Calu3 (cell line): ENCODE measurements at regions not wholly inside any gene's neighbourhood (a gene's known extent, or its start where the extent isn't known, plus 50 kb on each side); places are given as distances from the start of the nearest gene placed in this dataset.

Source experiments
- BruUV-seq: library from RNA; stranded (reverse); fragments of 400-500 nt; replicated peaks from 2 replicates; lab custom pipeline; 2021; lab: Mats Ljungman, UMichigan
- CTCF ChIA-PET: fragments of 300-600 bp; sonication (Branson Sonifier 250); formaldehyde crosslinking; loops from one replicate; lab custom pipeline; 2022; ENCODE audit warnings: antibody characterized with exemption; lab: Charles Lee
- DNase-seq: peaks from one replicate; pipeline ENCODE4 v3.0.0; 2022
- H3K27ac Mint-ChIP-seq: one replicate; pipeline ENCODE4 v1.8.0; 2022; ENCODE audit warnings: mixed read lengths; ENCODE audit not compliant: unreplicated experiment
- H3K27me3 Mint-ChIP-seq: one replicate; pipeline ENCODE4 v1.8.0; 2022; ENCODE audit warnings: mixed read lengths; ENCODE audit not compliant: unreplicated experiment
- H3K36me3 Mint-ChIP-seq: one replicate; pipeline ENCODE4 v1.8.0; 2022; ENCODE audit warnings: mild to moderate bottlenecking, moderate library complexity, mixed read lengths; ENCODE audit not compliant: insufficient read depth, unreplicated experiment
- H3K4me1 Mint-ChIP-seq: one replicate; pipeline ENCODE4 v1.8.0; 2022; ENCODE audit warnings: mild to moderate bottlenecking, low read depth, mixed read lengths; ENCODE audit not compliant: unreplicated experiment
- H3K4me3 Mint-ChIP-seq: one replicate; pipeline ENCODE4 v1.8.0; 2022; ENCODE audit warnings: mild to moderate bottlenecking, low read depth, moderate library complexity, mixed read lengths; ENCODE audit not compliant: unreplicated experiment
- H3K9me3 Mint-ChIP-seq: one replicate; pipeline ENCODE4 v1.8.0; 2022; ENCODE audit warnings: low read depth, mixed read lengths; ENCODE audit not compliant: unreplicated experiment
- intact Hi-C: fragments of 100-400 bp; cut with micrococcal nuclease; formaldehyde crosslinking; loops from one replicate; pipeline ENCODE4 v1.10.0; 2022; ENCODE audit not compliant: unreplicated experiment
- TF ChIP-seq, protein P1 (sequence below): fragments of 200-600 bp; IDR thresholded peaks from one replicate; pipeline ENCODE4 v1.8.0; 2022; ENCODE audit warnings: antibody characterized with exemption; ENCODE audit not compliant: unreplicated experiment

GRCh38 chr4:182083671-182084410 is 159.4 kb upstream of the TENM3 start:
- Mint-ChIP-seq H3K27ac (no peak overlapping the region), H3K4me1 (no peaks in the 10 kb centered on the region), H3K36me3 (no peaks in the 10 kb centered on the region), H3K9me3 (no peaks in the 10 kb centered on the region), H3K4me3 (no peak overlapping the region), H3K27me3 (no peaks in the 10 kb centered on the region)
- no TSS peak for BruUV-seq
- intact Hi-C loops = loop anchor here (10.0 kb wide), 1 partner anchor 721 kb away; no protein-coding TSS in a partner anchor
- CTCF ChIA-PET = no interaction called here
- DNase-seq = no peak
- TF ChIP-seq, protein P1, sequence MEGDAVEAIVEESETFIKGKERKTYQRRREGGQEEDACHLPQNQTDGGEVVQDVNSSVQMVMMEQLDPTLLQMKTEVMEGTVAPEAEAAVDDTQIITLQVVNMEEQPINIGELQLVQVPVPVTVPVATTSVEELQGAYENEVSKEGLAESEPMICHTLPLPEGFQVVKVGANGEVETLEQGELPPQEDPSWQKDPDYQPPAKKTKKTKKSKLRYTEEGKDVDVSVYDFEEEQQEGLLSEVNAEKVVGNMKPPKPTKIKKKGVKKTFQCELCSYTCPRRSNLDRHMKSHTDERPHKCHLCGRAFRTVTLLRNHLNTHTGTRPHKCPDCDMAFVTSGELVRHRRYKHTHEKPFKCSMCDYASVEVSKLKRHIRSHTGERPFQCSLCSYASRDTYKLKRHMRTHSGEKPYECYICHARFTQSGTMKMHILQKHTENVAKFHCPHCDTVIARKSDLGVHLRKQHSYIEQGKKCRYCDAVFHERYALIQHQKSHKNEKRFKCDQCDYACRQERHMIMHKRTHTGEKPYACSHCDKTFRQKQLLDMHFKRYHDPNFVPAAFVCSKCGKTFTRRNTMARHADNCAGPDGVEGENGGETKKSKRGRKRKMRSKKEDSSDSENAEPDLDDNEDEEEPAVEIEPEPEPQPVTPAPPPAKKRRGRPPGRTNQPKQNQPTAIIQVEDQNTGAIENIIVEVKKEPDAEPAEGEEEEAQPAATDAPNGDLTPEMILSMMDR = no peak

DNA sequence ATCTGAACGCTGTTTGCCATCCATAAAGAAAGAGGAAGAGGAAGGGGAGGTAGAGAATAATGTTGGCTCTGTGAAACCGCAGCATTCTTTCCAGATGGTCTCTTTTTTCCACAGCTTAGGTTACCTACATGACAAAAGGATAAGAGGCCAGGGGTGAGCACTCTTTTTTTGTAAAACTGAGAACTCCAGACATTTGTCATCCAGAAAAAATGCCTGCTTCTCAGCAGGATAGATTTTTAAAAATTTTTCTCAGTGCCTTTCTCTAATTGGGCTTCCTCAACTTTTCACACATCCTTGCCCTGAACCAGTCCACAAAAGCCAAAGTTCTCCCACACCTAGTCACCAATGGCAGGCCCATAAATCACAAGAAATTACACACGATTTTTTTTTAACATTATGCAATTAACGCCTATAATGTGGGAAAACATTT is 158.1 kb upstream of the TENM3 start:
- CTCF ChIA-PET = no interaction called here
- H3K4me3 Mint-ChIP-seq = no peak overlapping the region
- intact Hi-C loops = loop anchor here (10.0 kb wide), 1 partner anchor 720 kb away; no protein-coding TSS in a partner anchor
- H3K27ac Mint-ChIP-seq = no peak overlapping the region
- DNase-seq = no peak
- no peaks in the 10 kb centered on the region for H3K27me3 Mint-ChIP-seq
- no peaks in the 10 kb centered on the region for H3K9me3 Mint-ChIP-seq
- H3K36me3 Mint-ChIP-seq = no peaks in the 10 kb centered on the region
- no peaks in the 10 kb centered on the region for H3K4me1 Mint-ChIP-seq
- no TSS peak for BruUV-seq
- TF ChIP-seq, protein P1 = no peak

DNA sequence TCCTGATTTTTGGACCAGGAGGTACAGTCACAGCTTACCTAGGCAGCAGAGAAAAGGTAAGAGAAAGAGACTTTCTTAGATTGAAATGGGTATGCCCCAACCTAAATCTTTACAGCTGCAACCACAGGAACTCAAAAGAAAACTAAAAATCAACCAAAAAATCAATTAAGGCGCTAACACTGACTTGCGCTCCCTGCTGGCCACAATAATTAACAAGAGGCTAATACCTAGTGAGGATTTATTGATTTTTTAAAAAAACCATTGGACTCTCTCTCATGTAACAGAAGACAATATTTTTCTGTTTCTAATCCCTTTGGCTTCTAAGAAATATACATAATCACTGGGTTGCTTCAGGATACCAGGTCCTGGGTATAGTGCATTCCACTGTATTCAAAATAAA is 153.9 kb upstream of the TENM3 start:
- H3K4me1 Mint-ChIP-seq = no peaks in the 10 kb centered on the region
- CTCF ChIA-PET = no interaction called here
- H3K36me3 Mint-ChIP-seq = no peaks in the 10 kb centered on the region
- TF ChIP-seq, protein P1 = peak; percentile 30
- no peak overlapping the region for H3K27ac Mint-ChIP-seq
- no peak overlapping the region for H3K4me3 Mint-ChIP-seq
- no TSS peak for BruUV-seq
- peak; percentile 45 for DNase-seq
- intact Hi-C loops = loop anchor here (2.0 to 10.0 kb wide), 2 partner anchors 49 to 715 kb away; no protein-coding TSS in a partner anchor
- H3K27me3 Mint-ChIP-seq = no peaks in the 10 kb centered on the region
- H3K9me3 Mint-ChIP-seq = no peaks in the 10 kb centered on the region

DNA sequence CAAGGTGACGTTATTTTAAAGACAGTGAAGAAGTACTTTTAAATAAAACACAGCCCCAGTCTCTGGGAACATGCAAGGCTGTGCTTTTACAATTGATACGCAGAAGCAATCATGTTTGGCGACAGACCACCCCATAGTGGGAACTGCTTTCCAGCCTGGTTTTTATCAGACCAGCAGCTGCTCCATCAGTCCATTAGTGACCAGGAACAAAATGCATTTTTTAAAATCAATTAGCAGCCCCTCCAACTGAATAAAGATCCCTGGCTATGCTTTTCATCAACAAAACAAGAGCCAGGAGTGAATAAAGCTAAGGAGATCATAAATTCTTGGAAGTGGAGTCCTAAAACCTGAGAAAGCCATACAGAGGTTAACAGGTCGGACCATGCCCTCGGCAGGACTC is 153.0 kb upstream of the TENM3 start:
- CTCF ChIA-PET = no interaction called here

More for the DNA sequence above, 153.0 kb upstream of the TENM3 start:
- Mint-ChIP-seq H3K4me3 (no peak overlapping the region), H3K9me3 (peaks cover 3% of the 10 kb centered on the region), H3K36me3 (no peaks in the 10 kb centered on the region), H3K4me1 (no peaks in the 10 kb centered on the region), H3K27ac (no peak overlapping the region), H3K27me3 (no peaks in the 10 kb centered on the region)
- intact Hi-C loops = no loop called here
- no peak for DNase-seq
- TF ChIP-seq, protein P1 = no peak
- BruUV-seq = no TSS peak
